GM21737 (cell line): ENCODE measurements at regions not wholly inside any gene's neighbourhood (a gene's known extent, or its start where the extent isn't known, plus 50 kb on each side); places are given as distances from the start of the nearest gene placed in this dataset.
A peak's percentile ranks its signal among the peaks of the same experiment; 100 is the strongest.
"Not testable (repeated sequence)": the region's sequence is repeated elsewhere in the genome, so short reads cannot be mapped to it uniquely, and the experiment has no call there.

Experiments
- ATAC-seq: cut with Tn5 transposase; IDR thresholded peaks from one replicate; pipeline ENCODE4 v1.9.1; 2021; ENCODE audit warnings: mild to moderate bottlenecking, moderate library complexity; ENCODE audit not compliant: unreplicated experiment

GRCh38 chr7:148507787-148508186 lies 82.8 kb upstream of the C7orf33 start:
- ATAC-seq = no peak

- ATAC-seq = no peak
Measured at GRCh38 chr7:148514236-148514635, 76.3 kb upstream of the C7orf33 start.

GRCh38 chr7:148515237-148515636 lies 75.3 kb upstream of the C7orf33 start:
- ATAC-seq = no peak

- no peak for ATAC-seq
Measured at GRCh38 chr7:148515728-148516695, 74.6 kb upstream of the C7orf33 start.

GRCh38 chr7:148519386-148519785 lies 71.2 kb upstream of the C7orf33 start:
- ATAC-seq = not testable (repeated sequence)

GRCh38 chr7:148521271-148521670 lies 69.3 kb upstream of the C7orf33 start:
- no peak for ATAC-seq

GRCh38 chr7:148523550-148523949 lies 67.0 kb upstream of the C7orf33 start:
- ATAC-seq = no peak

- ATAC-seq = no peak
Measured at GRCh38 chr7:148524479-148525224, 65.9 kb upstream of the C7orf33 start.

- ATAC-seq = peak; percentile 96
Measured at GRCh38 chr7:148527717-148528168, 62.8 kb upstream of the C7orf33 start.

- no peak for ATAC-seq
Measured at GRCh38 chr7:148535217-148535616, 55.3 kb upstream of the C7orf33 start.

- no peak for ATAC-seq
Measured at GRCh38 chr7:148537435-148537834, 53.1 kb upstream of the C7orf33 start.

GRCh38 chr7:148540041-148540738 lies 50.4 kb upstream of the C7orf33 start:
- no peak for ATAC-seq
